HG03064 (cell line): ENCODE measurements at regions not wholly inside any gene's neighbourhood (a gene's known extent, or its start where the extent isn't known, plus 50 kb on each side); places are given as distances from the start of the nearest gene placed in this dataset.

Source experiments
- ATAC-seq: cut with Tn5 transposase; IDR thresholded peaks from one replicate; pipeline ENCODE4 v1.9.1; 2021; ENCODE audit warnings: low read depth; ENCODE audit not compliant: unreplicated experiment

DNA sequence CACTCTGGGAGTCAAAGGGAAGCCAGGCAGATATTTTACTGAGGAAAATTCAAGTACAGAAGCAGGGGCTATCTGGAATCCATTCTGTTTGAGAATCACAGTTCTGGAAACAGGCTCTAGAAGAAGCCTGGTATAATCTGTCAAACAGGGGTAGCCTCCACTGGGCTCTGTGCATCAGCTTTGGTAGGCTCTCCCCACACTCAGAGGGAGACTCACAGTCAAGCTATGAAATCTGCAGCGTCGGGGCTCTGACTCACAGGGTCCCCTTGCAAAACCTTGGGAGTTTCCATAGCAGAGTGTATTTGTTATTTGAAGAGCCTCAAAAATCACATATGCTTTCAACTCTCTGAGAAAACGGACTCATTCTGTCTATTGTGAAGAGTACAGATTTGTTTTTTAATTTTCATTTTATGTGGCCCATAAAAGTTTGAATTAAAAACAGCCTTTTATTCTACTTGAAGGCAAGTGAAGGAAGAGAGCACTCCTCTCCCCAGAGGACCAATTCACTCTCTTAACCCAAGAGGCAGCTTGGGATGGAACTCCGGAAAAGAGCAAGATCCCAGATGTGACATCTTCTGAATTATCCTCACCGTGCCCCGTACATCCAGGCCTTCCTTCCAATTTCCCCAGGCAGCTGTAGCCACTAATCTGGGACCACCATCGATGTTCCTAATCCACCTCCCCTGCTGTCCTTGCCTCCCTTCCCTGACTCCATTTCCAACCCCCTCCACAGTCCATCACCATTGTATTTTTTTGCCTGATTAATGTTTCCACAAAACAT is 590.9 kb upstream of the MGMT start:
- no peak for ATAC-seq

DNA sequence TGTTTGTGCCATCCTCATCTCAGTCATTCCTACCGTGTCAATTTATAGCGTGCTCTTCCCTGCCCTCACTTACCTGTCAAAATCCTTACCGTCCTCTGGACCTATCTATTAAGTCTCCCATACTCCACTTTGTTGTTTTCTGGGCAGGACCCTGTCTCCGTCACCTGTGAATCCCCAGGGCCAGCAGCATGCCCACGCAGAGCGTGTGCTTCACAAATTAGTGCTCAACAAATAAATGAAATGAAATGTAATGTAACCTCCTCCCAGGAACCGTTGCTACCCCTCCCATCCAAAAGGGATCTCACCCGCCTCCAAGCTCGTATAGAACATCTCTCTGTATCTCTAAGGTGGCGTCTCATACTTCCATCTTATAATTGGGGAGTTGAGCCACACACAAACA is 589.9 kb upstream of the MGMT start:
- no peak for ATAC-seq

DNA sequence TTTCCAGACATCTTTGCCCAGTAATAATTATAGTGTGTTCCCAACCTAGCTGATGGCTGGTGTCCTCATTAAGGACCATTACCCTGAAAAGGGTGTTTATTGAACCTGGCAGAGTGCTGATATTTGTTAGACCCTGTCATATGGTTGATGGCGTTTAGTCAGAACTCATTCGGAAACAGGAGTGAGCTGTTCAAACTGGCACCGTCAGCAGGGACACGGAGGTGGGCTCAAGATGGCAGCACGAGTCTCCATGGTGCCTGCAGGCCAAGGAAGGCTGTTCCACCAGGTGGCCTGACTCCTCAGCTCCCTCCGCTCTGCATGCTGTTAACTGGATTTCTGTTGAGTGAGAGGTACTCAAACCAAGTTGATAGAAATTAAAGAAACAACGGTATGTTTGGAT is 589.1 kb upstream of the MGMT start:
- ATAC-seq, result no peak

DNA sequence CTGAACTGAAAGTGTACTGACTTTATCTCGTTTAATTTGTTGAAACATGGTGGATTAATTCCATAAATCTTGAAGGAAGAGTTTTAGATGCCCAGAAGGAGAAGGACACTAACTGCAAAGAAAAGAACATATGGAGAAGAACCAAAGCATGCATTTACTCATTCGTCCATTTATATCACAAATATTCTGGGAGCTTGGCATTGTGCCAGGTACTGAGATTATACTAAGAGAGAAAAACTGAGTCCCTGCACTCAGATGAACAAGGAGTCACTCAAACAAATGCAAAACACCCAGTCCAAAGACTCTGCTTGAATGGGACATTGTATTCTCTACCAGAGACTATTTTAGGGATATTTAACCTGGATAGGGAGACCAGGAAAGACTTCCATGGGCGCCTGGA is 588.0 kb upstream of the MGMT start:
- no peak for ATAC-seq

DNA sequence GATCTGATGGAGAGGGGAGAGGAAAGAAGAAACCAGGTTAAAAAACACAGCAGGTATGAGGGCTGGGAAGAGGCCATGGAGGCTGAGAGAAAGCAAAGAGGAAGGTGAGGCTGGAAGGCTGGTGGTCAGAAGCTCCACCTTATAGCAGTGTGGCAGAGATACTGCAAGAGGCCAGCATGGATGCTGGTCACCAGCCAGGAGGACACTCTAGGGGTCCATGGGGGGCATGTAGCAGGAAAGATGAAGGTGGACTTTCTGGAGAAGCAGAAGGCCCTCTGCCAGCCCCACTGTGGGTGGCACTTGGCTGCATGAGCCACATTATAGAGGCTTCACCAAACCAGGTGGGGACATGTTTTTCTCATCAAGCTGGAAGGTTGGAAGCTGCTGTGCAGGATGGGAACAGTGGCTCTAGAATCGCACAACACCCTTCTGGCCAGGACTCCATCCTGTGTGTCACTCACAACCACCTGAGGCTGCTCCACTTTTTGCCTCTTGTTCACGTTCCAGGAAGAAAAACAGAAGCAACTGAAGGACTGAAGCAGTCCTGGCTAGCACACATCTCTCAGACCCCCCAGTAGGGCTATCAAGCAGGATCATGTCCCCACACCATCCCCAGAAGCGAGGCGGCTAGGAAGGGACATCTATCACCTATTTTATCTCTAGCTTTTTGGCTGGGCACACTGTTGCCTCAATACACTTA is 587.5 kb upstream of the MGMT start:
- ATAC-seq, result no peak

DNA sequence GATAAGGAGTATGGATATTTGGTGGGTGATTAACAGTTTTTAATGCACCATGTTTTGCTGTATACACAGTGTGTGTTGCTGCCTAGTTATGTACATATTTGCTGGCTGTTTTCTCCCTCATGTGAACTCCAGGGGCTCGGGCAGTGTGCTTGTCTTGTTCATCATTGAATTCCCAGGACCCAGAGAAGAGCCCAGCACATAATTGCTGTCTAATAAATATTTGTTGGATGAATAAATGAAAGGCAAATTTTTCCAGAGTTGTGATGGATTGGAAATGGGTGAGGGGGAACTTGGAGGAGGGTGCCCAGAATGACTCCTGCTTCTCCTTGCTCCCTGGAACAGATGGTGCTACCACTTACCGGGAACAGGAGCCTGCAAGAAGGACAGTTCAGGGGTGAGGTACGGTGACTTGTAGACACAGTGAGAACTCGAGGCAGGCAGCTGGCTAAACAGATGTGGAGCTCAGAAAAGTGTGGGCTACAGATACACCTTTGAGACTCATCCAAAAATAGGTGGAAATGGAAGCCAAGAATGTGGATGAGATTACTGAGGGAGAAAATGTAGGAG is 586.8 kb upstream of the MGMT start:
- ATAC-seq, result no peak

DNA sequence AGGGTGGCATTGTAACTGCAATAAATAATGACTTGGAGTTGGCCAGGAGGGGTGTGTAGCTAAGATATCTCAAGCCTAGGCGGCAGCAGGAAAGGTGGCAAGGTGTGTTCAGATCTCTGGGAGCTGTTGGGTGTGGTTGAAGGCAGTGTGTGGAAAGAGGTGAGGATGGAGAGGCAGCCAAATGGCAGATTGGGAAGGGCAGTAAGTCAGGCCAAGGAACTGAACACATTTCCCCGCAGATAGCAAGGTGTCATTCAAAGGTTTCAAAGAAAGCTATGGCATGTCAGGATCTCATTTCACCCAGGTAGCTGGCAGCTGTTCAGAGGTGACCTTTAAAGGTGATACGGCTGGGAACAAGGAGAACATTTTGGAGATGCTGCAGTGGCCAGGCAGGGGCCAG is 586.0 kb upstream of the MGMT start:
- ATAC-seq, result no peak

DNA sequence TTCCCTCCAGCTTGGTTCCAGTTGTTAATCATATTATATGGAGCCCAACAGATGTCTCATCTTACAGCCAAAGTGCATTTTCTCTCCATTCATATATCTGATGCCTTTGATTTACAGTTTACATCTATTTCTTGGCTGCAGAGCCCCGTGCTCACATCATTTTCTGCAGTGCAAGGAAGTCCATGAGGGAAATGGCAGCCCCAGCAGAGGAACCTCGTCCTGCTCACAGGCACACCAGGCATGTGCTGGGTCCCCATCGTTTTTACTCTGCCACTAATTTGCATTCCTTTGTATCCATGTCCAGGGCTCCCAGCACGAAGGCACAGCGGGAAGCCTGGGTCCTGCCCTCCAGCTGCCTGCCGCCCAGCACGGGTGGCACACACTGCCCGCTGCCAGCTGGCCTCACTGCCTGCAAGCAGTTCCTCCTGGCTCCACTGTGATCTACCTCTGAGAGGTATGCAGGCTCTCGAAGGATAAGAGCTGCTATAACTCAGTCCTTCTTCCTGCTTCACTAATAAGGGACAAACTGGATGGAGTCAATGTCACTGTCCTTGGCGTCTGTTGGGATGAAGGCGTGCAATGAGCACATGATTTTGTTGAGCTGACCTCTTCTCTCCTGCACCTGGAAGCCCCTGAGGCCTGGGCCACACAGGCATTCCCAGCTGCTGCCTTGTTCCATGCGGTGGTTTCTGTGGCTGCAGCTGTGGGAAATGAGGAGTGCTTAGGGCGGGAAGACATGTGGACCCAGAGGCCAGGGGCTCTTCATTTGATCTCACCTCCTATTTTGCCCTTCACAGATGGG is 583.6 kb upstream of the MGMT start:
- ATAC-seq, result no peak

DNA sequence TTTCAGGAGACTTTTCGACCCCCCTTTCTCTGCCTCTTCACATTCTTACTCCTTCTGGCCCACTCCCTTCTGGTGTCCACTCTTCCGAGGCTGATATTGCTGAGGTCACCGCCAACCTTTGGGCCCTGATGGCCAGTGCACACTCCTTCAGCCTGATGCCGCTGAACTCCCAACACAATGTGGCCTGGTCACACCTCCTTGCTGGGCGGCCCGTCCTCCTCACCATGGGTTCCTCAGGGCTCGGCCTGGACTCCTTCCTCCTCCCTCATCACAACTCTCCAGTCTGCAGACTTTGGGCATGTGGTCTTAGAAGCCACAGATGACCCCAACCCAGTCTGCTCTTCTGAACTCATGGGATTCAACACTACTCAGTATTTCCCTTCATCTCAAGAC is 583.0 kb upstream of the MGMT start:
- ATAC-seq, result no peak

DNA sequence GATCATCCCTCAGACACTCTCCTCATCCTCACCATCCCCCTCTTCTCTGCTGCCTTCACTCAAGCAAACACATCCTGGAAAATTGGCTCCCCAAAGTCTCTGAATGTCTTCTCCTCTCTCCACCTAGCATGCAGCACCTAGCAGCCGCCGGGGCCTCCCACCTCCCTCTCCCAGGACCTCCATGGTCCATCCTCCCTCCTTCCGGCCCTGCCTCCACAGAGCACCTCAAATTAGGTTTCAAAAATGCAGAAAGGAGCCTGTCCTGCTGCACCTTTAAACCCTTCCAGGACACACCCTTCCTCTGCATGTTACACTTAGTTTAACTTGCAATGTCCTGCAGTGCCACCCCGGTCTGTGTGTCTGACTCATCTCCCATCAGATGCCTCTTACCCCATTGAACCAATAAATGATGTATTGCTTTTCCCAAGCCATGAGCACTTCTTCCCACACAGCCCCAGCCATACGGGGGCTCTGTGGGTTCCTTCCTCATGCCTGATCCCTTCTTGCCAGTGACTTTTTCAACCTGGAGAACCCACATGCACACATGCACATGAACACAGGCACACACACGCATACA is 582.5 kb upstream of the MGMT start:
- no peak for ATAC-seq

DNA sequence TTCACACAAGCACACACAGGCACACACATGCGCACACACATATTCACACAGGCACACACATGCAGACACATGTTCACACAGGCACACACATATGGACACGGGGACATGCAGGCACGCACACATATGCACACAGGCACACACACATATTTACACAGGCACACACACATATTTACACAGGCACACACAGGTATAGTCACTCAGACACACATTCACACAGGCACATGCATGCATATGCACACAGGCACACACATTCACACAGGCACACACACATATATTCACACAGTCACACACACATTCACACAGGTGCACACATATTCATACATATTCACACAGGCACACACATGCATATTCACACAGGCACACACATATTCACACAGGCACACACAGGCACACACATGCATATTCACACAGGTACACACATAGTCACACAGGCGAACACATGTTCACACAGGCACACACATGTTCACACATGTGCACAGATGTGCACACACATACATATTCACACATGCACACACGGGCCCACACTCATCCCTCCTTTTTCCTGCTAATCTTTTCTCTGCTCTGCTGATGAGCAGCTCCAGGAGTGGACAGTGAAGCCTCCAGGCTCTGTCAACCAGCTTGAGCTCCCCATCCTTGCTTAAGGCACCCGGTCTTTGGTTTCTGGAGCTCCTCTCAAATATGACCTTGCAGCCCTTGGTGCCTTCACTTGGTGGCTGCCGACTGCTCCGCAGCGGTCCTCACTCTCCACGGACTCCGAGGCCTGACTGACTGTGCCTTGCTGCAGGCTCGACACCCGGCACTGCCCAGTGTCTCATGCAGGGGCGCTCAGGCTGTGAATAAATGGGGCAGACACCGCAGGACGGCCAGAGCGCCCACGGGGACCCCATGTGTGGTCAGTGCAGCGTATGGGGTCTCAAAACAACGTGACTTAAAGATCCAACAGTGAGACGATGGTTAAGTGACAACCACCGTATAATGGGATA is 581.2 kb upstream of the MGMT start:
- no peak for ATAC-seq

DNA sequence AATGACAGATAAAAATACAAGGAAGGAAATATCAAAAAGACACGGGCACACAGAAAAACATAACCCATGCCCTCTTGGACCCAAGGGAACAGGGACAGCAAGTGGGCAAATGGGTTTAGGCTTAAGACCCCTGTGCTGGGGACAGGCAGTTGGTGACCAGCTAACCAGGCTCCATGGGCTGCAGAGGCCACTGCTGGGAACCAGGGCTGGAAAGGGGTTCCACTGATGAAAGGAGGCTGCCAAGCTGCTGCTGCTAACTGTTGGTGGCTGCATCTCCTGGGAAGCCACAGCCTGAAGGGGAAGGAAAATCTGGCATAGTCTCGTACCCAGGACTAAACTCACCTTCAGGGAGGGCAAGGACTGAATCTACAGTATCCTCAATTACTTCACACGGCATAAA is 579.2 kb upstream of the MGMT start:
- no peak for ATAC-seq

DNA sequence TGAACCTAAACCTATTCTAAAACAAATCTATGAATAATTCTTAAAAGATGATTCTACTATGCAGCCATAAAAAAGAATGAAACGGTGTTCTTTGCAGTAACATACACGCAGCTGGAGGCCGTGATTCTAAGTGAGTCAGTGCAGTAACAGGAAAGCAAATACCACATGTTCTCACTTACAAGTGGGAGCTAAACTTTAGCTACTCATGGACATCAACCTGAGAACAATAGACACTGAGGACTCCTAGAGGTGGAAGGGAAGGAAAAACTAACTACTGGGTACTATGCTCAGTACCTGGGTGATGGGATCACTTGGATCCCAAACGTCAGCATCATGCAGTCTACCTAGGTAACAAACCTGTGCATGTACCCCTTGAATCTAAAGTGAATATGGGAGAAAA is 575.0 kb upstream of the MGMT start:
- ATAC-seq, result no peak

DNA sequence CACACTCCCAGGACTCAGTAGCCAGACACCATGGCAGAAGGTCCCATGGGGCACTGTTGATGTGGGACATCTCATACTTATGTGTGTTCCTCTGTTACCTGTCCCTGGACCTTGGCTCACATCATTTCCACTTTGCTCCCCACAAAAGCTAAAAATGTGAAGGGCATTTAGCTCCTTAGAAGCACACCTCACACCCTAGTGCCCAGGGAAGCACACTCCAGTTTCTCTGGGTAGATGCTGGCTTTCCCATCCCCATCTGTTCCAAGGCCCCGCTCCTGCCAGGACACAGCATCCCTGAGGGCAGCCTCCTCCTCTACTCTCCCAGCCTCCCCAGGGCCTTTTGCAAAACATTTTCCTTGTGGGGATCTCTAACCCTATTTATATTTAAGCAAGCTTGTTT is 572.4 kb upstream of the MGMT start:
- no peak for ATAC-seq

DNA sequence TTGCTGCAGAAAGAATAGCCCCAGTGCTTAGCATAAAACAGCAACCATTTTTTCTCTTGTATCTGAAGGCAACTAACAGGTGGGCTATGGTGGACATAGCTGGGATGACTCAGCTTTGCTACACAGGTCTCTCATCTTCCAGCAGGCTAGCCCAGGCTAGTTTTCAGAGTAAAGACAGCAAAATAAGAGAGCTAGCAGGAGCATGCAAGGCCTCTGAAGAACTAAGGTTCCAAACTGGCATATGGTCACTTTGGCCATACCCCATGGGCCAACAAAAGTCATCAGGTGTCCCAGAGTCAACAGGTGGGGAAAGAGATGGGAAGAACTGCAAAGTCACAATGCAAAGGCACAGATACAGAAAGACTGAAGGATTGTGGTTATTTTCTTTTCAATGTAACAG is 571.6 kb upstream of the MGMT start:
- ATAC-seq, result no peak

DNA sequence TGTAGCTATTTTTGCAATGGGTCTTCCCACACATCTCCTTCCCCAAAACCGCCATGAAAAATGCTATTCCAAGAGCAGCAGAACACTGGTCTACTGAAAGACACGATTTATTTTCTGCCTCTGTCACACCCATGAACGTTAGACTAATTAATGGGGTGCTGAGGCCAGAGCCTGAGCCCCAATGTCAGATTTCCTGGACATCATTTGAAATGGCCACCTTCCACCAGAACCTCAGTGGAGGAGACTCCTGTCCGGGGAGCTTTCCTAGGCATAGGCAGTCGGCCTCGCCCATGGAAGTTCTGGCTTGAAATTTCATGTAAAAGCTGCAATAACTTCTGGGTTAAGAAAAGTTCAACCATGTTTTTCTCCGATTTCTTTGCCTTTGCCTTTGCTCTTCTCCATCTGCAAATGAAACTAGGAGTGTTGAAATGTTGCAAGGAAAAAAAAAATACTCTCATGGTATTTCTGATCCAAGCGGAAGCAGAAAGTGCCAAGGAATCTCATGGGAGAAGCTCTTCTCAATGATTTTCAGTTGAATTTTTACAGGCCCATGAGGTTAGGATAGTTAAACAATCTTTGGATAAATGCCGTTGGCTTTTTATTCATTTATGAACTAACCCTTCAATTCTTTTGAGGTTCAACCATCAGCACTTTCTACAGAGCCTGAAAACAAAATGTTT is 570.8 kb upstream of the MGMT start:
- no peak for ATAC-seq

DNA sequence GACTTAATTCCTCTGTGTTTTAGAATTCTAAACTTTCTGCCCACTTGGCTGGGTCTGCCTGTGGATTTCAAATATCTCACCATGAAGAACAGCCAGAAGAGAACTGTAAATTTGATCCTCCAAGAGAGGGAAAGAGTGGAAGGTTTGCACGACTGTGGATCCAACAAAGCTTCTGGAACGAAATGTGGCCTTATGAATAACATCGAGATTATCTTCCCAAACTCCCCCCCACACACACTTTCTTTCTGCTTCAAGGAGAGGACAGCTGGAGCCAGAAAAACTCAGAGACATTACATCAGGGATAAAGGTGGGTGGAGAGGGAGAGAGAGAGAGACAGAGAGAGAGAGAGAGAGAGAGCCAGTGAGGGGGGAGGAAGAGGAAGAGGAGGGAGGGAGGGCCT is 570.1 kb upstream of the MGMT start:
- ATAC-seq, result no peak

DNA sequence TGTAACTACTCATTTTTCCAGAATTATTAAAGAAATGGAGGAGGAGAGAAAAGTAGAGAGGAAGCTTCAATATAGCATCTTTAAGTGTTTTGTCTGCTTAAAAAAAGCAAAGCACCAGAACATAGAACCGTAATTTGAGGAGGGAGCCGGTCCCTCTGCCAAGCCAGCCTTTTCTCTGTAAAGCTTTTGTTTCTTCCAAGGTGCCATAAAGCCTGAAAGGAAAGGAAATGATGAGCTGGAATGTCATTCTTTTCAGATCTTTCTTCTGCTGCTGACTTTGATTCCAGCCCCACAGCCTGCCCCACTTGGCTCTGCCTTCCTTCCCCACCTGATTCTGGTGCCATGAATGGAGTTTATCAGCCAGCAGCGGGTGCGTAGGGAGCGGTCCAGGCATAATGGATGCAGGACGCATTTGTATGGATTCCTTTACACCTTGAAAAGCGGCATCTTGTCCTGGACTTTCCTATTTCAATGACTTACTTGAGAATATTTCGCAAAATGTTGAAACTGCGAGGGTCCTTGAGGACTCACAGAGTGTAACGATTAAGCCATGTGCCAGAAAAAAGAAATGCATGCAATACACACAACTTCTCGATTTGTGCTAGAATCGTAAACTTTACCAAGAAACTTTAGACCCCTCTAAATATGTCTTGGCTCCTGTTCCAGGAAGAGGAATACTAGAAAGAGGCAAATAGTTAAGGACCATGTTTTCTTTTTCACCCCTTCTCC is 569.5 kb upstream of the MGMT start:
- no peak for ATAC-seq
